SK-N-SH (cell line): ENCODE measurements at regions not wholly inside any gene's neighbourhood (a gene's known extent, or its start where the extent isn't known, plus 50 kb on each side); places are given as distances from the start of the nearest gene placed in this dataset.

Experiments
- CTCF ChIA-PET: fragments of 300-600, 350-600 bp; formaldehyde crosslinking; extraction: SDS; loops from one replicate; lab custom pipeline; 2021; lab: Yijun Ruan, JAX
- POLR2A ChIA-PET: fragments of 350-600 bp; sonication (Branson Sonifier 250); formaldehyde crosslinking; extraction: SDS; loops from one replicate; lab custom pipeline; 2020; ENCODE audit warnings: antibody characterized with exemption, inconsistent platforms; lab: Yijun Ruan, JAX
- DNase-seq: peaks from one replicate; pipeline ENCODE4 v3.0.0; 2012
- H2AFZ ChIP-seq: fragments of 200-600 bp; sonication (generic); 2 replicates; pipeline ENCODE4 v1.8.1; 2016; ENCODE audit warnings: antibody characterized with exemption, mild to moderate bottlenecking, low read depth
- H3F3A ChIP-seq: fragments of 200-600 bp; sonication (generic); replicated peaks from 2 replicates; pipeline ENCODE3; 2016; ENCODE audit warnings: antibody characterized with exemption, mild to moderate bottlenecking; ENCODE audit not compliant: insufficient read depth
- H3K27ac ChIP-seq, 2 experiments: fragments of 200-500 bp in 1 of 2; fragments of 200-600 bp in 1 of 2; sonication (Bioruptor generic) in 1 of 2; sonication (generic), shearing (Covaris generic) in 1 of 2; 2 replicates each; pipeline versions ENCODE4 v1.5.1 to v1.6.1; 2014 to 2016; ENCODE audit warnings: low read depth in 2 of 2, inconsistent platforms in 1 of 2, low read length in 1 of 2, mild to moderate bottlenecking in 1 of 2, mixed read lengths in 1 of 2
- H3K27me3 ChIP-seq: fragments of 200-600 bp; sonication (generic), shearing (Covaris generic); 2 replicates; pipeline ENCODE4 v1.6.1; 2016; ENCODE audit warnings: mixed run types; ENCODE audit not compliant: insufficient read depth
- H3K36me3 ChIP-seq, 2 experiments: fragments of 200-500 bp in 1 of 2; fragments of 200-600 bp in 1 of 2; sonication (Bioruptor generic) in 1 of 2; sonication (generic) in 1 of 2; replicated peaks in 1 of 2; 2 replicates each; pipeline versions ENCODE3 to v1.5.1; 2014 to 2016; ENCODE audit warnings: low read length in 1 of 2, mild to moderate bottlenecking in 1 of 2; ENCODE audit not compliant: insufficient read depth in 2 of 2, control insufficient read depth in 1 of 2
- H3K4me1 ChIP-seq, 2 experiments: fragments of 200-500 bp in 1 of 2; fragments of 200-600 bp in 1 of 2; sonication (Bioruptor generic) in 1 of 2; sonication (generic), shearing (Covaris generic) in 1 of 2; 2 replicates each; pipeline versions ENCODE4 v1.5.1 to v1.6.1; 2014 to 2016; ENCODE audit warnings: low read depth in 1 of 2, low read length in 1 of 2, mixed run types in 1 of 2; ENCODE audit not compliant: insufficient read depth in 2 of 2, control insufficient read depth in 1 of 2
- H3K4me2 ChIP-seq: fragments of 200-600 bp; sonication (generic), shearing (Covaris generic); 2 replicates; pipeline ENCODE4 v1.6.1; 2017; ENCODE audit warnings: mixed run types
- H3K4me3 ChIP-seq, 2 experiments: fragments of 200-500 bp in 1 of 2; fragments of 200-600 bp in 1 of 2; sonication (Bioruptor generic) in 1 of 2; sonication (generic), shearing (Covaris generic) in 1 of 2; 2 replicates each; pipeline versions ENCODE4 v1.5.1 to v1.8.1; 2014 to 2016; ENCODE audit warnings: low read depth in 2 of 2, inconsistent platforms in 1 of 2, low read length in 1 of 2, mild to moderate bottlenecking in 1 of 2, mixed read lengths in 1 of 2, moderate library complexity in 1 of 2
- H3K79me2 ChIP-seq: fragments of 200-600 bp; sonication (generic); 2 replicates; pipeline ENCODE4 v1.8.1; 2017; ENCODE audit warnings: mild to moderate bottlenecking; ENCODE audit not compliant: insufficient read depth
- H3K9ac ChIP-seq: fragments of 200-600 bp; sonication (generic); 2 replicates; pipeline ENCODE4 v1.6.1; 2017; ENCODE audit warnings: mixed run types
- H3K9me2 ChIP-seq: fragments of 200-600 bp; sonication (generic); 2 replicates; pipeline ENCODE4 v1.6.1; 2017; ENCODE audit warnings: mixed run types
- H3K9me3 ChIP-seq: fragments of 200-600 bp; sonication (generic); 2 replicates; pipeline ENCODE4 v1.6.1; 2017; ENCODE audit warnings: mixed run types, mild to moderate bottlenecking, moderate library complexity
- H4K20me1 ChIP-seq: fragments of 200-600 bp; sonication (generic); 2 replicates; pipeline ENCODE4 v1.6.1; 2017; ENCODE audit warnings: mild to moderate bottlenecking, mixed run types; ENCODE audit not compliant: insufficient read depth
- CHD2 ChIP-seq: fragments of 150-350 bp; IDR thresholded peaks from 2 replicates; pipeline ENCODE4 v1.6.1; 2018; ENCODE audit warnings: low read length; ENCODE audit not compliant: partially characterized antibody
- EP300 ChIP-seq, 2 experiments: IDR thresholded peaks; 2 replicates each; pipeline versions ENCODE4 v1.4.0 to v1.6.1; 2012; ENCODE audit warnings: borderline replicate concordance in 1 of 2, low read depth in 1 of 2, low read length in 1 of 2
- FOSL2 ChIP-seq: IDR thresholded peaks from 2 replicates; pipeline ENCODE4 v1.4.0; 2012; ENCODE audit warnings: low read depth, mild to moderate bottlenecking, moderate library complexity, borderline replicate concordance
- GATA2 ChIP-seq: sonication (generic); formaldehyde crosslinking; IDR thresholded peaks from 2 replicates; pipeline ENCODE4 v1.5.0; 2020; ENCODE audit warnings: mild to moderate bottlenecking, missing genetic modification reagents
- JUND ChIP-seq: IDR thresholded peaks from 2 replicates; pipeline ENCODE4 v1.4.0; 2012
- MAX ChIP-seq: IDR thresholded peaks from 2 replicates; pipeline ENCODE4 v1.4.0; 2012; ENCODE audit warnings: low read depth
- MXI1 ChIP-seq: IDR thresholded peaks from 2 replicates; pipeline ENCODE4 v1.6.1; 2012; ENCODE audit warnings: mild to moderate bottlenecking, low read depth, low read length, improper control_type of control experiment
- POLR2AphosphoS5 ChIP-seq: IDR thresholded peaks from 2 replicates; pipeline ENCODE4 v1.6.1; 2012; ENCODE audit warnings: low read depth, low read length
- RCOR1 ChIP-seq: fragments of 150-350 bp; IDR thresholded peaks from 2 replicates; pipeline ENCODE4 v1.6.1; 2017; ENCODE audit warnings: antibody characterized with exemption, low read length
- SMC3 ChIP-seq: IDR thresholded peaks from 2 replicates; pipeline ENCODE4 v1.6.1; 2012; ENCODE audit warnings: low read depth, low read length, improper control_type of control experiment
- TCF12 ChIP-seq: IDR thresholded peaks from 2 replicates; pipeline ENCODE4 v1.4.0; 2012
- TEAD4 ChIP-seq: IDR thresholded peaks from 2 replicates; pipeline ENCODE4 v1.4.0; 2012; ENCODE audit warnings: mild to moderate bottlenecking, borderline replicate concordance; ENCODE audit not compliant: insufficient read depth
- YY1 ChIP-seq: IDR thresholded peaks from 2 replicates; pipeline ENCODE4 v1.4.0; 2012; ENCODE audit warnings: low read depth, mild to moderate bottlenecking
- WGBS: methylation state at CpG from one replicate; pipeline ENCODE4 v1.1.6; 2017; ENCODE audit warnings: low lambda C conversion rate; 5-methylcytosine and 5-hydroxymethylcytosine counted together
- TF ChIP-seq, protein P1 (sequence below): fragments of 150-350 bp; IDR thresholded peaks from 2 replicates; pipeline ENCODE4 v1.6.1; 2017; ENCODE audit warnings: antibody characterized with exemption, low read length, low read depth, borderline replicate concordance

DNA sequence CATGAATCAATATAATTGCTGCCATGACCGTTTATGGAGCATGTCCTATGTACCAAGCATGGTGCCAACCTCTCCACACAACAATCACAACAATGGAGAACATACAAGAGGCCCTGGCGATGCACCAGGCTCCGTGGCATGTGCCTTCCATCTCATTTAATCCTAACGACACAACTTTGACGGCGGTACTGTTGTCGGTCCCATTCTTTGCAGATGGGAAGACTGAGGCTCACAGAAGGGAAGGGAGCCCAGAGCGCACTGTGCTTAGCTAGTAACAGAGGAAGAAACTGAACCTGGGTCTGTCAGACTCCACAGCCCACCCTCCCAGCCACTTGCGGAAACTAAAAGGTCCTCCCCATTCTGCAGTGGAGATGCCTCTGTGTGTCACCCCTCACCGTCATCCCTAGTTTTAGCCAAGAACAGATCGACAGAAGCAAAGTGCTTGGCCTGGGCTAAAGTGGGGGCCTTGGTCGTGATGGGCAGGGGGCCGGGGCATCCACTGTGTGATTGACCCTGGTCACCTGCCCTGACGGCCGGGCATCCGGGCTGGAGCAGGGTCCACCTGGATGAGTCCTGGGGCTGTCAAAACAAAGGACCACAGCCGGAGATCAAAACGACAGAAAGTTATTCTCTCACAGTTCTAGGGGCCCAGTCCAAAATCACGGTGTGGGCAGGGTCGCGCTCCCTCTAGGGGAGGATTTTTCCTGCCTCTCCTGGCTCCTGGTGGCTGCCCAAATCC is 183.9 kb downstream of the C16orf95 start:
- no peak overlapping the region for H3K4me2 ChIP-seq
- no peaks in the 10 kb centered on the region for H3K79me2 ChIP-seq
- no peaks in the 10 kb centered on the region for H3K36me3 ChIP-seq
- H3K27me3 ChIP-seq = peaks cover 43% of the 10 kb centered on the region
- no peak overlapping the region for H3K9ac ChIP-seq
- TF ChIP-seq RCOR1 (no peak), MAX (no peak), GATA2 (CRISPR knock-in tag) (no peak), MXI1 (no peak), EP300 (IDR thresholded peaks at IDR 0.05; ENCODE audit: borderline replicate concordance in 1 of 2, low read depth in 1 of 2, low read length in 1 of 2) (no peak)
- no peak overlapping the region for H2AFZ ChIP-seq
- H4K20me1 ChIP-seq = no peaks in the 10 kb centered on the region
- no peak overlapping the region for H3K27ac ChIP-seq
- H3K9me3 ChIP-seq = no peaks in the 10 kb centered on the region
- DNase-seq = no peak
- ChIA-PET CTCF (no interaction called here), POLR2A (no interaction called here)
- 34% methylated on average over 18 of the region's 21 CpGs for WGBS
- no peaks in the 10 kb centered on the region for H3F3A ChIP-seq
- H3K4me1 ChIP-seq = no peaks in the 10 kb centered on the region
- H3K4me3 ChIP-seq = no peak overlapping the region
- no peaks in the 10 kb centered on the region for H3K9me2 ChIP-seq

DNA sequence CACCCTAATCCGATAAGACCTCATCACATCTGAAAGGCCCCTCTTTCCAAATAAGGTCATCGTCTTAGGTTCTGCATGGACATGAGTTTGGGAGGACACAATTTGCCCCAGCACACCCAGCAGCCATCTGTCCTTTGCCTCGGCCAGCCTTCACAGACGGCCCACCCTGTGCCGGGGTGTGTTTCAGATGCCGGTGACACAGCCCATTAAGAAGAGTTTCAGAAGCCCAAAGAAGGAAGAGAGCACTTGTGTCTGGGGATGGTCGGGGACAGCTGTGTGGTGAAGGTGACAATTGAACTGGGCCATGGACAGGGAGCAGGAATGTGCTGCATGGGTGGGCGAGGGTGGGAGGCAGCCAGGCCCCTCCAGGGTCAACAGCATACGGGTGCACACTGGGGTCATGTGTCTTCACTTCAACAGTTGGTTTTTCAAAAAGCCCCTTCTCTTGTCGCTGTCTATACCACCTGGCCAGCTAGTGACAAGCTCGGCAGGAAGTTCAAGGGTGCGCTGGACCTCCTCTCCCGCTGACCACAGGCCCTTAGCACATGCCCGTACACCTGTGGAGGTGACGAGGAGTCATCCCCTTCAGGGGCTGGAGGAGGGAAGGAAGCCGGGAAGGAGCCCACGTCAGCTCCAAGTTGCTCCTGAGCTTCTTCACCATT is 183.1 kb downstream of the C16orf95 start:
- H3K9me2 ChIP-seq = no peaks in the 10 kb centered on the region
- ChIA-PET POLR2A (no interaction called here), CTCF (no interaction called here)
- no peak overlapping the region for H3K27ac ChIP-seq
- peaks cover 43% of the 10 kb centered on the region for H3K27me3 ChIP-seq
- WGBS = 22% methylated on average over 14 of the region's 17 CpGs
- no peak overlapping the region for H3K4me2 ChIP-seq
- H3K4me3 ChIP-seq = no peak overlapping the region
- no peak overlapping the region for H3K9ac ChIP-seq
- H3F3A ChIP-seq = no peaks in the 10 kb centered on the region
- no peaks in the 10 kb centered on the region for H3K79me2 ChIP-seq
- no peaks in the 10 kb centered on the region for H3K36me3 ChIP-seq
- H4K20me1 ChIP-seq = no peaks in the 10 kb centered on the region
- H3K9me3 ChIP-seq = no peaks in the 10 kb centered on the region
- no peak for TF ChIP-seq MAX
- TF ChIP-seq YY1 = no peak
- no peak for TF ChIP-seq TCF12
- H2AFZ ChIP-seq = no peak overlapping the region
- no peak for DNase-seq
- H3K4me1 ChIP-seq = no peaks in the 10 kb centered on the region

DNA sequence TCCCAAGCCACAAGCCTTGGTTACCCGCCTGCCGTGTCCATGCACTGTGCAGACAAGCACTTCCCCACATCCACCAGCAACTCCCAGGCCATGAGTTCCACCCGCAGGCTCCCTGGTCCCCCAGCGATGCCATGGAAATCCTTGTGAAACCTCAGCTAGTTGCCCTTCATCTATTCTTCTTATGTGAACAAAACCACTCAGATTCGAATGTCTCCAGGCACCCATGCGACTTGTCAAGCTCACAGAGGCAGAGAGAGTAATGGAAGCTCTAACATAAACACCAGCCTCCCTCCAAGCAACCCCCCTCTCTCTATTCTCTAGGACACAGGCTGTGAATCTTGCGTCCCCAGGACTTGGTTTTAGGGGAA is 182.6 kb downstream of the C16orf95 start:
- 22% methylated on average over 6 of the region's 7 CpGs for WGBS
- Histone ChIP-seq H3K4me3 (no peak overlapping the region), H3K27ac (no peak overlapping the region), H3K9me2 (no peaks in the 10 kb centered on the region), H3K36me3 (no peaks in the 10 kb centered on the region), H3K4me1 (no peaks in the 10 kb centered on the region), H4K20me1 (no peaks in the 10 kb centered on the region), H3K27me3 (peaks cover 43% of the 10 kb centered on the region), H3K4me2 (no peak overlapping the region), H2AFZ (no peak overlapping the region), H3K9ac (no peak overlapping the region), H3K79me2 (no peaks in the 10 kb centered on the region), H3K9me3 (no peaks in the 10 kb centered on the region)
- no peak for DNase-seq
- ChIA-PET CTCF (no interaction called here), POLR2A (no interaction called here)
- TF ChIP-seq TEAD4 (no peak), CHD2 (no peak), GATA2 (CRISPR knock-in tag) (no peak), POLR2AphosphoS5 (no peak), FOSL2 (no peak), YY1 (no peak), EP300 (IDR thresholded peaks at IDR 0.05; ENCODE audit: borderline replicate concordance in 1 of 2, low read depth in 1 of 2, low read length in 1 of 2) (no peak), JUND (no peak), SMC3 (no peak)
- TF ChIP-seq, protein P1, sequence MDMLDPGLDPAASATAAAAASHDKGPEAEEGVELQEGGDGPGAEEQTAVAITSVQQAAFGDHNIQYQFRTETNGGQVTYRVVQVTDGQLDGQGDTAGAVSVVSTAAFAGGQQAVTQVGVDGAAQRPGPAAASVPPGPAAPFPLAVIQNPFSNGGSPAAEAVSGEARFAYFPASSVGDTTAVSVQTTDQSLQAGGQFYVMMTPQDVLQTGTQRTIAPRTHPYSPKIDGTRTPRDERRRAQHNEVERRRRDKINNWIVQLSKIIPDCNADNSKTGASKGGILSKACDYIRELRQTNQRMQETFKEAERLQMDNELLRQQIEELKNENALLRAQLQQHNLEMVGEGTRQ = no peak
- TF ChIP-seq, all 33 proteins: peak for 0
- H3F3A ChIP-seq = no peaks in the 10 kb centered on the region
